ENCODE measurements at regions not wholly inside any gene's neighbourhood (a gene's known extent, or its start where the extent isn't known, plus 50 kb on each side); places are given as distances from the start of the nearest gene placed in this dataset.

GRCh38 chr11:80362563-80363340 lies 921.9 kb upstream of the TENM4 start:
- TF ChIP-seq CTCF (IDR thresholded peaks at IDR 0.05; ENCODE audit: low read depth, low read length, missing input control) (no peak), YY1 (IDR thresholded peaks at IDR 0.05) (no peak)

All from liver (tissue), 2 donors.